ENCODE measurements at regions not wholly inside any gene's neighbourhood (a gene's known extent, or its start where the extent isn't known, plus 50 kb on each side); places are given as distances from the start of the nearest gene placed in this dataset.

- Mint-ChIP-seq H3K4me3 (ENCODE audit: low read depth) (no peak overlapping the region), H3K27me3 (peaks cover 64% of the 10 kb centered on the region), H3K9me3 (ENCODE audit: low read depth) (no peaks in the 10 kb centered on the region), H3K4me1 (ENCODE audit: low read depth) (peaks cover 8% of the 10 kb centered on the region), H3K27ac (peak overlapping the region; percentile 4), H3K36me3 (ENCODE audit: insufficient read depth) (no peaks in the 10 kb centered on the region)
- no peak for TF ChIP-seq CTCF (IDR thresholded peaks at IDR 0.05; ENCODE audit: unreplicated experiment)
- no peak for DNase-seq (ENCODE audit: low spot score, unreplicated experiment)
Observed at GRCh38 chr15:70271422-70272088, 173.8 kb upstream of the TLE3 start.

- Mint-ChIP-seq H3K9me3 (ENCODE audit: low read depth) (no peaks in the 10 kb centered on the region), H3K27me3 (peaks cover 70% of the 10 kb centered on the region), H3K27ac (no peak overlapping the region), H3K4me1 (ENCODE audit: low read depth) (peaks cover 8% of the 10 kb centered on the region), H3K36me3 (ENCODE audit: insufficient read depth) (no peaks in the 10 kb centered on the region), H3K4me3 (ENCODE audit: low read depth) (no peak overlapping the region)
- no peak for DNase-seq (ENCODE audit: low spot score, unreplicated experiment)
- no peak for TF ChIP-seq CTCF (IDR thresholded peaks at IDR 0.05; ENCODE audit: unreplicated experiment)
Observed at GRCh38 chr15:70270752-70271111, 173.0 kb upstream of the TLE3 start.

GRCh38 chr15:70269991-70270751, 172.5 kb upstream of the TLE3 start:
- no peak for DNase-seq (ENCODE audit: low spot score, unreplicated experiment)
- Mint-ChIP-seq H3K4me1 (ENCODE audit: low read depth) (peaks cover 8% of the 10 kb centered on the region), H3K27ac (no peak overlapping the region), H3K27me3 (peaks cover 72% of the 10 kb centered on the region), H3K4me3 (ENCODE audit: low read depth) (no peak overlapping the region), H3K9me3 (ENCODE audit: low read depth) (no peaks in the 10 kb centered on the region), H3K36me3 (ENCODE audit: insufficient read depth) (no peaks in the 10 kb centered on the region)
- TF ChIP-seq CTCF (IDR thresholded peaks at IDR 0.05; ENCODE audit: unreplicated experiment), result no peak

- peaks cover 8% of the 10 kb centered on the region for H3K4me1 Mint-ChIP-seq (ENCODE audit: low read depth)
- DNase-seq (ENCODE audit: low spot score, unreplicated experiment), result no peak
Observed at GRCh38 chr15:70269311-70269911, 171.7 kb upstream of the TLE3 start.

More at GRCh38 chr15:70269311-70269911, 171.7 kb upstream of the TLE3 start:
- peaks cover 70% of the 10 kb centered on the region for H3K27me3 Mint-ChIP-seq
- H3K27ac Mint-ChIP-seq, result no peak overlapping the region
- no peak for TF ChIP-seq CTCF (IDR thresholded peaks at IDR 0.05; ENCODE audit: unreplicated experiment)
- H3K9me3 Mint-ChIP-seq (ENCODE audit: low read depth), result no peaks in the 10 kb centered on the region
- no peak overlapping the region for H3K4me3 Mint-ChIP-seq (ENCODE audit: low read depth)
- no peaks in the 10 kb centered on the region for H3K36me3 Mint-ChIP-seq (ENCODE audit: insufficient read depth)

Measured in progenitor cell of endocrine pancreas (in vitro differentiated cells).